ENCODE measurements at regions not wholly inside any gene's neighbourhood (a gene's known extent, or its start where the extent isn't known, plus 50 kb on each side); places are given as distances from the start of the nearest gene placed in this dataset.

- in situ Hi-C loops (cut with HindIII; ENCODE audit: low pct_unique_long_range_greater_than_20kb, low sequenced_read_pairs): no loop called here
- no peak for DNase-seq (ENCODE audit: low read depth, low spot score)
Observed at GRCh38 chr12:17411662-17412061, 678.3 kb downstream of the RERGL start.

GRCh38 chr12:17388679-17389078 is 701.3 kb downstream of the RERGL start:
- DNase-seq (ENCODE audit: low read depth, low spot score): no peak
- in situ Hi-C loops (cut with HindIII; ENCODE audit: low pct_unique_long_range_greater_than_20kb, low sequenced_read_pairs): no loop called here

- in situ Hi-C loops (cut with HindIII; ENCODE audit: low pct_unique_long_range_greater_than_20kb, low sequenced_read_pairs): no loop called here
- DNase-seq (ENCODE audit: low read depth, low spot score): no peak
Observed at GRCh38 chr12:17383321-17383720, 706.7 kb downstream of the RERGL start.

GRCh38 chr12:17381211-17381610 is 708.8 kb downstream of the RERGL start:
- DNase-seq (ENCODE audit: low read depth, low spot score): no peak
- in situ Hi-C loops (cut with HindIII; ENCODE audit: low pct_unique_long_range_greater_than_20kb, low sequenced_read_pairs): no loop called here

GRCh38 chr12:17372508-17372907 is 717.5 kb downstream of the RERGL start:
- no peak for DNase-seq (ENCODE audit: low read depth, low spot score)
- in situ Hi-C loops (cut with HindIII; ENCODE audit: low pct_unique_long_range_greater_than_20kb, low sequenced_read_pairs): no loop called here

- in situ Hi-C loops (cut with HindIII; ENCODE audit: low pct_unique_long_range_greater_than_20kb, low sequenced_read_pairs): no loop called here
- no peak for DNase-seq (ENCODE audit: low read depth, low spot score)
Observed at GRCh38 chr12:17371491-17372215, 718.3 kb downstream of the RERGL start.

GRCh38 chr12:17370621-17371020 is 719.4 kb downstream of the RERGL start:
- in situ Hi-C loops (cut with HindIII; ENCODE audit: low pct_unique_long_range_greater_than_20kb, low sequenced_read_pairs): no loop called here
- no peak for DNase-seq (ENCODE audit: low read depth, low spot score)

- DNase-seq (ENCODE audit: low read depth, low spot score): no peak
- in situ Hi-C loops (cut with HindIII; ENCODE audit: low pct_unique_long_range_greater_than_20kb, low sequenced_read_pairs): no loop called here
Observed at GRCh38 chr12:17369556-17369955, 720.4 kb downstream of the RERGL start.

- in situ Hi-C loops (cut with HindIII; ENCODE audit: low pct_unique_long_range_greater_than_20kb, low sequenced_read_pairs): no loop called here
Observed at GRCh38 chr12:17361224-17361623, 728.8 kb downstream of the RERGL start.

GRCh38 chr12:17358835-17359234 is 731.2 kb downstream of the RERGL start:
- no peak for DNase-seq (ENCODE audit: low read depth, low spot score)
- in situ Hi-C loops (cut with HindIII; ENCODE audit: low pct_unique_long_range_greater_than_20kb, low sequenced_read_pairs): no loop called here

More at GRCh38 chr12:17361224-17361623, 728.8 kb downstream of the RERGL start:
- DNase-seq (ENCODE audit: low read depth, low spot score): peak; percentile 18

- in situ Hi-C loops (cut with HindIII; ENCODE audit: low pct_unique_long_range_greater_than_20kb, low sequenced_read_pairs): no loop called here
- DNase-seq (ENCODE audit: low read depth, low spot score): no peak
Observed at GRCh38 chr12:17357396-17357795, 732.6 kb downstream of the RERGL start.

- in situ Hi-C loops (cut with HindIII; ENCODE audit: low pct_unique_long_range_greater_than_20kb, low sequenced_read_pairs): no loop called here
- DNase-seq (ENCODE audit: low read depth, low spot score): no peak
Observed at GRCh38 chr12:17352164-17352563, 737.8 kb downstream of the RERGL start.

GRCh38 chr12:17348311-17348710 is 741.7 kb downstream of the RERGL start:
- in situ Hi-C loops (cut with HindIII; ENCODE audit: low pct_unique_long_range_greater_than_20kb, low sequenced_read_pairs): no loop called here
- no peak for DNase-seq (ENCODE audit: low read depth, low spot score)

- in situ Hi-C loops (cut with HindIII; ENCODE audit: low pct_unique_long_range_greater_than_20kb, low sequenced_read_pairs): no loop called here
- no peak for DNase-seq (ENCODE audit: low read depth, low spot score)
Observed at GRCh38 chr12:17344649-17345048, 738.7 kb upstream of the LMO3 start.

GRCh38 chr12:17342381-17342961 is 736.5 kb upstream of the LMO3 start:
- no peak for DNase-seq (ENCODE audit: low read depth, low spot score)
- in situ Hi-C loops (cut with HindIII; ENCODE audit: low pct_unique_long_range_greater_than_20kb, low sequenced_read_pairs): no loop called here

- no peak for DNase-seq (ENCODE audit: low read depth, low spot score)
- in situ Hi-C loops (cut with HindIII; ENCODE audit: low pct_unique_long_range_greater_than_20kb, low sequenced_read_pairs): no loop called here
Observed at GRCh38 chr12:17335487-17335886, 729.5 kb upstream of the LMO3 start.

- in situ Hi-C loops (cut with HindIII; ENCODE audit: low pct_unique_long_range_greater_than_20kb, low sequenced_read_pairs): no loop called here
- no peak for DNase-seq (ENCODE audit: low read depth, low spot score)
Observed at GRCh38 chr12:17334784-17335183, 728.8 kb upstream of the LMO3 start.

- in situ Hi-C loops (cut with HindIII; ENCODE audit: low pct_unique_long_range_greater_than_20kb, low sequenced_read_pairs): no loop called here
- no peak for DNase-seq (ENCODE audit: low read depth, low spot score)
Observed at GRCh38 chr12:17333287-17333686, 727.3 kb upstream of the LMO3 start.

- no peak for DNase-seq (ENCODE audit: low read depth, low spot score)
Observed at GRCh38 chr12:17326649-17327048, 720.7 kb upstream of the LMO3 start.

More at GRCh38 chr12:17326649-17327048, 720.7 kb upstream of the LMO3 start:
- in situ Hi-C loops (cut with HindIII; ENCODE audit: low pct_unique_long_range_greater_than_20kb, low sequenced_read_pairs): no loop called here

Measured in SK-MEL-5 (cell line).